ENCODE measurements at regions not wholly inside any gene's neighbourhood (a gene's known extent, or its start where the extent isn't known, plus 50 kb on each side); places are given as distances from the start of the nearest gene placed in this dataset.

- TF ChIP-seq, protein P1, sequence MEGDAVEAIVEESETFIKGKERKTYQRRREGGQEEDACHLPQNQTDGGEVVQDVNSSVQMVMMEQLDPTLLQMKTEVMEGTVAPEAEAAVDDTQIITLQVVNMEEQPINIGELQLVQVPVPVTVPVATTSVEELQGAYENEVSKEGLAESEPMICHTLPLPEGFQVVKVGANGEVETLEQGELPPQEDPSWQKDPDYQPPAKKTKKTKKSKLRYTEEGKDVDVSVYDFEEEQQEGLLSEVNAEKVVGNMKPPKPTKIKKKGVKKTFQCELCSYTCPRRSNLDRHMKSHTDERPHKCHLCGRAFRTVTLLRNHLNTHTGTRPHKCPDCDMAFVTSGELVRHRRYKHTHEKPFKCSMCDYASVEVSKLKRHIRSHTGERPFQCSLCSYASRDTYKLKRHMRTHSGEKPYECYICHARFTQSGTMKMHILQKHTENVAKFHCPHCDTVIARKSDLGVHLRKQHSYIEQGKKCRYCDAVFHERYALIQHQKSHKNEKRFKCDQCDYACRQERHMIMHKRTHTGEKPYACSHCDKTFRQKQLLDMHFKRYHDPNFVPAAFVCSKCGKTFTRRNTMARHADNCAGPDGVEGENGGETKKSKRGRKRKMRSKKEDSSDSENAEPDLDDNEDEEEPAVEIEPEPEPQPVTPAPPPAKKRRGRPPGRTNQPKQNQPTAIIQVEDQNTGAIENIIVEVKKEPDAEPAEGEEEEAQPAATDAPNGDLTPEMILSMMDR (IDR thresholded peaks at IDR 0.05; ENCODE audit: low read length, missing control alignments): no peak
- no peak overlapping the region for H3K4me3 ChIP-seq (replicated peaks; ENCODE audit: low read depth, low read length)
- no peak for DNase-seq (ENCODE audit: low read depth)
Measured at GRCh38 chr1:118698911-118699310, 289.2 kb downstream of the TBX15 start.

DNA sequence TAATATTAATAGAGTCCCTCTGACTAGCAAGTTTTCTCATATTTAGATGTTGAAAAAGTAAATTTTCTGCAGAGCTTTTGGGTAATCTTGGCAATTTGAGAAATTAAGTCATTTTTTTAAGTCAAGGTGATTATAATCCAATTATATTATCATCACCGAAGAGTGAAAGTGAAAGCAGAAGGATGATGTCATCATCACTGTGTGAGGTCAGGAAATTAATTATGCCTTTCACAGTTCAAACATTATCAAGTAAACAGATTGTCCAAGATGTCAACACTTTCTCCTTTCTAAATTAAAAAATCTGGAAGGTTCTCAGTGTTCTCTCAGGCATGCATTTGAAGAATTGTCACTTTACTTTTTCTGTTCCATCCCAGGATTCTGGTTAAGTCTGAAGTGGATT, 296.0 kb downstream of the TBX15 start:
- TF ChIP-seq, protein P1 (IDR thresholded peaks at IDR 0.05; ENCODE audit: low read length, missing control alignments): no peak
- no peak for DNase-seq (ENCODE audit: low read depth)

GRCh38 chr1:118688891-118689290, 299.3 kb downstream of the TBX15 start:
- DNase-seq (ENCODE audit: low read depth): no peak
- no peak overlapping the region for H3K4me3 ChIP-seq (replicated peaks; ENCODE audit: low read depth, low read length)
- TF ChIP-seq, protein P1 (IDR thresholded peaks at IDR 0.05; ENCODE audit: low read length, missing control alignments): no peak

More for the DNA sequence above, 296.0 kb downstream of the TBX15 start:
- H3K4me3 ChIP-seq (replicated peaks; ENCODE audit: low read depth, low read length): no peak overlapping the region

- H3K4me3 ChIP-seq (replicated peaks; ENCODE audit: low read depth, low read length): no peak overlapping the region
- TF ChIP-seq, protein P1 (IDR thresholded peaks at IDR 0.05; ENCODE audit: low read length, missing control alignments): no peak
- DNase-seq (ENCODE audit: low read depth): no peak
Measured at GRCh38 chr1:118661769-118662320, 326.3 kb downstream of the TBX15 start.

DNA sequence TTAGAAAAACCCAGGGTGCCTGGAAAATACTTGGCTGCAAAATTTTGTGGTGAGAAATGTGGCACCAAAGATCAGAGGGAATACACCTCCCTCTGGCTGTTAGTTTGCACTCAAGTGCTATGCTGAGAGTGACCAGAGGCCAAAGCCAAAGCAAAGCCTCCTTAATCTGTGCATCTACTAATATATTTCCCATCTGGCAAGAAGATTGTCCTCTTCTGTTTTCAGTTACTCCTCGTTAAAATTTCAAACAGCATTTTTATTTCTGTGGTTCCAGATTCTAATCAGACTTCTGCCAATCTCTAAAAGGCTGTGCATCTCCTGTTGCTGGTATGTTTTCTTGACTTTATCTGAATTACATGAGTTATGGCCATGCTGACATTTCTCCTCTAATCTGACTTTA, 327.4 kb downstream of the TBX15 start:
- TF ChIP-seq, protein P1 (IDR thresholded peaks at IDR 0.05; ENCODE audit: low read length, missing control alignments): no peak
- H3K4me3 ChIP-seq (replicated peaks; ENCODE audit: low read depth, low read length): no peak overlapping the region
- no peak for DNase-seq (ENCODE audit: low read depth)

- DNase-seq (ENCODE audit: low read depth): no peak
- H3K4me3 ChIP-seq (replicated peaks; ENCODE audit: low read depth, low read length): no peak overlapping the region
- TF ChIP-seq, protein P1 (IDR thresholded peaks at IDR 0.05; ENCODE audit: low read length, missing control alignments): no peak
Measured at GRCh38 chr1:118659646-118660045, 328.5 kb downstream of the TBX15 start.

DNA sequence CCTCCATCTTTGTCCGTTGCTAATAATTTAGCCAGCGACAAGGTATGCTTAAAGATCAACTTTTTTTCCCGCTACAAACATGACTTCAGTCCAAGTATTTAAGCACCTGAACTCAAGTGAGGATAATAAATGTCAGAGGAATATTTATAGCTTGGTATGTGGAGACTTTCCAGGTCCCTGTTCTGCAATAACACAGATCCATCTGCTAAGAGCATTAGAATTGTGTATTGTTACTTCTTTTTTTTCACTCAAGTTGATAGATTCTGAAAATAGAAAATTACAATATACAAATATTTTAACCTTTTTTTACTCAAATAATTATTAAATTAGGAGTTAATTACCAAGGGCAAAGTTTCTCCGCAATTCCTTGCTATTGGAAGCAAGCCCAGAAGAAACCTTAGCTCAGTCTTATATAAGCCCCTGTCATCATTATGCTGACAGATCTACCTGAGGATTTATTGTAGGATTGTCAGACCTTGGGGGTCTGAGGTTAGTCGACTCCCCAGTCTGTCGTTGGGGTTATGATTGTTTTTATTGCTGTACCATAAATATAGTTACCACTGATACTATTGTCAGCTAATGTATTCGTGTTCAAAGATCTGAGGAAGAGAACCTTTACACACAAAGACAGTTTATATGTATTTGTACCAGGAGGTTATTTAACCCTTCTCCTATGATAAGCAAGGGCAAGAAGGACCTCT, 337.9 kb downstream of the TBX15 start:
- TF ChIP-seq, protein P1 (IDR thresholded peaks at IDR 0.05; ENCODE audit: low read length, missing control alignments): no peak
- H3K4me3 ChIP-seq (replicated peaks; ENCODE audit: low read depth, low read length): no peak overlapping the region
- DNase-seq (ENCODE audit: low read depth): no peak

Measured in fibroblast of pulmonary artery (primary cell).